Spleen (tissue), 7 donors: ENCODE measurements at regions not wholly inside any gene's neighbourhood (a gene's known extent, or its start where the extent isn't known, plus 50 kb on each side); places are given as distances from the start of the nearest gene placed in this dataset.

Experiments
- POLR2A ChIP-seq, 3 donors: fragments of 450-650 bp; IDR thresholded peaks; one replicate each; pipeline ENCODE4 v1.5.1; 2017; ENCODE audit warnings: antibody characterized with exemption in 3 of 3, mild to moderate bottlenecking in 1 of 3
- TF ChIP-seq, protein P1 (sequence below), 11 experiments: fragments of 200-600 bp in 7 of 11; fragments of 450-650 bp in 4 of 11; sonication (generic) in 4 of 11; IDR thresholded peaks in 8 of 11; conservative IDR thresholded peaks in 3 of 11; 1 replicate in 7 of 11; 2 replicates in 4 of 11; pipeline versions ENCODE4 v1.4.0 to v1.8.0; 2016 to 2021; ENCODE audit warnings: antibody characterized with exemption in 11 of 11, inconsistent platforms in 4 of 11, mild to moderate bottlenecking in 1 of 11
- donor health status: DM: no; HTN: no; CAD: no; lungs with moderate emphysema.
- donor health status: DM: no; HTN: no; CAD: no.
- donor health status: DM: no; HTN: no; CAD: no.

DNA sequence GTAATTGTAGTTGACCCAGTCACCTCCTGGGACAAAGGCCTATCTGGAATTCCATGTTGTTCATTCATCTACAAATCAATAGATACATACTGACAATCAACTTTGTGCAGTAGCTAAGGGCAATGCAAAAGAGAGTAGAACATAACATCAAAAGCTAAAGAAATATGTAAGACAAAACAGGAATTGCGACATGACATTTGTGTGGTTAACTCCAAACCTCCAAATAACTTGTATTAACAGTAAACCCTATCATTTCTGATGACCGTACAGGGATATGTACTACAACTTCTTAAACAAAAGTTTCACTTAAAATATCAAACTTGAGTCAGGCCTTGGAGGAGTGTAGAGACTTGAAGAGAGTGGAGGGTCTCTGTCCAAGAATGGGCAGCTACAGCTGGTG lies 317.6 kb downstream of the SPATA17 start:
- TF ChIP-seq, protein P1, sequence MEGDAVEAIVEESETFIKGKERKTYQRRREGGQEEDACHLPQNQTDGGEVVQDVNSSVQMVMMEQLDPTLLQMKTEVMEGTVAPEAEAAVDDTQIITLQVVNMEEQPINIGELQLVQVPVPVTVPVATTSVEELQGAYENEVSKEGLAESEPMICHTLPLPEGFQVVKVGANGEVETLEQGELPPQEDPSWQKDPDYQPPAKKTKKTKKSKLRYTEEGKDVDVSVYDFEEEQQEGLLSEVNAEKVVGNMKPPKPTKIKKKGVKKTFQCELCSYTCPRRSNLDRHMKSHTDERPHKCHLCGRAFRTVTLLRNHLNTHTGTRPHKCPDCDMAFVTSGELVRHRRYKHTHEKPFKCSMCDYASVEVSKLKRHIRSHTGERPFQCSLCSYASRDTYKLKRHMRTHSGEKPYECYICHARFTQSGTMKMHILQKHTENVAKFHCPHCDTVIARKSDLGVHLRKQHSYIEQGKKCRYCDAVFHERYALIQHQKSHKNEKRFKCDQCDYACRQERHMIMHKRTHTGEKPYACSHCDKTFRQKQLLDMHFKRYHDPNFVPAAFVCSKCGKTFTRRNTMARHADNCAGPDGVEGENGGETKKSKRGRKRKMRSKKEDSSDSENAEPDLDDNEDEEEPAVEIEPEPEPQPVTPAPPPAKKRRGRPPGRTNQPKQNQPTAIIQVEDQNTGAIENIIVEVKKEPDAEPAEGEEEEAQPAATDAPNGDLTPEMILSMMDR (IDR thresholded peaks at IDR 0.05 in 8 of 11, conservative IDR thresholded peaks at IDR 0.05 in 3 of 11), result no peak
- no peak for TF ChIP-seq POLR2A (IDR thresholded peaks at IDR 0.05)
